ENCODE measurements at regions not wholly inside any gene's neighbourhood (a gene's known extent, or its start where the extent isn't known, plus 50 kb on each side); places are given as distances from the start of the nearest gene placed in this dataset.

GRCh38 chr1:163443863-163444262 lies 122.1 kb downstream of the NUF2 start:
- CTCF ChIA-PET = no interaction called here
- POLR2A ChIA-PET = no interaction called here
- H3K27me3 ChIP-seq (replicated peaks in 2 of 5; ENCODE audit: control insufficient read depth in 4 of 5, insufficient read depth in 5 of 5, low read length in 4 of 5) = peaks cover 0 to 3% (median 0%) of the 10 kb centered on the region in 5 experiments
- no peaks in the 10 kb centered on the region for H3K9me3 ChIP-seq (ENCODE audit: control extremely low read depth in 1 of 5, control insufficient read depth in 4 of 5, insufficient read depth in 2 of 5, low read depth in 1 of 5, low read length in 4 of 5)
- no peak overlapping the region for H3K4me3 ChIP-seq (ENCODE audit: control insufficient read depth in 1 of 7, extremely low read depth in 1 of 7, insufficient read depth in 4 of 7, low read depth in 2 of 7, low read length in 6 of 7)
- H3K27ac ChIP-seq (ENCODE audit: insufficient read depth in 1 of 2, low read depth in 1 of 2, low read length in 2 of 2, poor library complexity in 1 of 2, severe bottlenecking in 2 of 2) = no peak overlapping the region
- no peaks in the 10 kb centered on the region for H3K4me1 ChIP-seq (ENCODE audit: control extremely low read depth in 1 of 4, control insufficient read depth in 4 of 4, insufficient read depth in 4 of 4, low read length in 3 of 4)
- DNase-seq = no peak
- no peaks in the 10 kb centered on the region for H3K36me3 ChIP-seq (ENCODE audit: control insufficient read depth in 4 of 4, insufficient read depth in 4 of 4, low read length in 3 of 4)
- WGBS (ENCODE audit: insufficient coverage) = 67% methylated on average over 1 of the region's 4 CpGs

- H3K36me3 ChIP-seq (ENCODE audit: control insufficient read depth in 4 of 4, insufficient read depth in 4 of 4, low read length in 3 of 4) = no peaks in the 10 kb centered on the region
- CTCF ChIA-PET = no interaction called here
These were observed 122.9 kb downstream of the NUF2 start for GRCh38 chr1:163444665-163445064.

GRCh38 chr1:163450986-163451385 lies 129.2 kb downstream of the NUF2 start:
- Histone ChIP-seq H3K4me1 (ENCODE audit: control extremely low read depth in 1 of 4, control insufficient read depth in 4 of 4, insufficient read depth in 4 of 4, low read length in 3 of 4) (no peaks in the 10 kb centered on the region), H3K27ac (ENCODE audit: insufficient read depth in 1 of 2, low read depth in 1 of 2, low read length in 2 of 2, poor library complexity in 1 of 2, severe bottlenecking in 2 of 2) (no peak overlapping the region), H3K4me3 (ENCODE audit: control insufficient read depth in 1 of 7, extremely low read depth in 1 of 7, insufficient read depth in 4 of 7, low read depth in 2 of 7, low read length in 6 of 7) (no peak overlapping the region), H3K27me3 (replicated peaks in 2 of 5; ENCODE audit: control insufficient read depth in 4 of 5, insufficient read depth in 5 of 5, low read length in 4 of 5) (peaks cover 0 to 3% (median 2%) of the 10 kb centered on the region in 5 experiments), H3K9me3 (ENCODE audit: control extremely low read depth in 1 of 5, control insufficient read depth in 4 of 5, insufficient read depth in 2 of 5, low read depth in 1 of 5, low read length in 4 of 5) (no peaks in the 10 kb centered on the region), H3K36me3 (ENCODE audit: control insufficient read depth in 4 of 4, insufficient read depth in 4 of 4, low read length in 3 of 4) (no peaks in the 10 kb centered on the region)
- ChIA-PET POLR2A (no interaction called here), CTCF (no interaction called here)
- DNase-seq = no peak

More at GRCh38 chr1:163444665-163445064, 122.9 kb downstream of the NUF2 start:
- 50% methylated on average over 1 of the region's 2 CpGs for WGBS (ENCODE audit: insufficient coverage)
- Histone ChIP-seq H3K27me3 (replicated peaks in 2 of 5; ENCODE audit: control insufficient read depth in 4 of 5, insufficient read depth in 5 of 5, low read length in 4 of 5) (peaks cover 0 to 3% (median 0%) of the 10 kb centered on the region in 5 experiments), H3K4me1 (ENCODE audit: control extremely low read depth in 1 of 4, control insufficient read depth in 4 of 4, insufficient read depth in 4 of 4, low read length in 3 of 4) (no peaks in the 10 kb centered on the region), H3K9me3 (ENCODE audit: control extremely low read depth in 1 of 5, control insufficient read depth in 4 of 5, insufficient read depth in 2 of 5, low read depth in 1 of 5, low read length in 4 of 5) (no peaks in the 10 kb centered on the region), H3K27ac (ENCODE audit: insufficient read depth in 1 of 2, low read depth in 1 of 2, low read length in 2 of 2, poor library complexity in 1 of 2, severe bottlenecking in 2 of 2) (no peak overlapping the region), H3K4me3 (ENCODE audit: control insufficient read depth in 1 of 7, extremely low read depth in 1 of 7, insufficient read depth in 4 of 7, low read depth in 2 of 7, low read length in 6 of 7) (no peak overlapping the region)
- POLR2A ChIA-PET = no interaction called here
- DNase-seq = no peak

GRCh38 chr1:163459539-163459938 lies 137.8 kb downstream of the NUF2 start:
- ChIA-PET CTCF (no interaction called here), POLR2A (no interaction called here)
- Histone ChIP-seq H3K27ac (ENCODE audit: insufficient read depth in 1 of 2, low read depth in 1 of 2, low read length in 2 of 2, poor library complexity in 1 of 2, severe bottlenecking in 2 of 2) (no peak overlapping the region), H3K36me3 (ENCODE audit: control insufficient read depth in 4 of 4, insufficient read depth in 4 of 4, low read length in 3 of 4) (no peaks in the 10 kb centered on the region), H3K9me3 (ENCODE audit: control extremely low read depth in 1 of 5, control insufficient read depth in 4 of 5, insufficient read depth in 2 of 5, low read depth in 1 of 5, low read length in 4 of 5) (no peaks in the 10 kb centered on the region), H3K27me3 (replicated peaks in 2 of 5; ENCODE audit: control insufficient read depth in 4 of 5, insufficient read depth in 5 of 5, low read length in 4 of 5) (no peaks in the 10 kb centered on the region), H3K4me3 (ENCODE audit: control insufficient read depth in 1 of 7, extremely low read depth in 1 of 7, insufficient read depth in 4 of 7, low read depth in 2 of 7, low read length in 6 of 7) (no peak overlapping the region), H3K4me1 (ENCODE audit: control extremely low read depth in 1 of 4, control insufficient read depth in 4 of 4, insufficient read depth in 4 of 4, low read length in 3 of 4) (no peaks in the 10 kb centered on the region)
- DNase-seq = no peak
- 96% methylated on average over 3 of the region's 4 CpGs for WGBS (ENCODE audit: insufficient coverage)

- no peak overlapping the region for H3K27ac ChIP-seq (ENCODE audit: insufficient read depth in 1 of 2, low read depth in 1 of 2, low read length in 2 of 2, poor library complexity in 1 of 2, severe bottlenecking in 2 of 2)
- no peaks in the 10 kb centered on the region for H3K9me3 ChIP-seq (ENCODE audit: control extremely low read depth in 1 of 5, control insufficient read depth in 4 of 5, insufficient read depth in 2 of 5, low read depth in 1 of 5, low read length in 4 of 5)
- no peaks in the 10 kb centered on the region for H3K36me3 ChIP-seq (ENCODE audit: control insufficient read depth in 4 of 4, insufficient read depth in 4 of 4, low read length in 3 of 4)
- ChIA-PET POLR2A (no interaction called here), CTCF (no interaction called here)
- WGBS (ENCODE audit: insufficient coverage) = no CpG with 5 or more reads among the region's 1 CpG
- DNase-seq = no peak
- no peak overlapping the region for H3K4me3 ChIP-seq (ENCODE audit: control insufficient read depth in 1 of 7, extremely low read depth in 1 of 7, insufficient read depth in 4 of 7, low read depth in 2 of 7, low read length in 6 of 7)
- no peaks in the 10 kb centered on the region for H3K27me3 ChIP-seq (replicated peaks in 2 of 5; ENCODE audit: control insufficient read depth in 4 of 5, insufficient read depth in 5 of 5, low read length in 4 of 5)
- H3K4me1 ChIP-seq (ENCODE audit: control extremely low read depth in 1 of 4, control insufficient read depth in 4 of 4, insufficient read depth in 4 of 4, low read length in 3 of 4) = no peaks in the 10 kb centered on the region
These were observed 145.5 kb downstream of the NUF2 start for GRCh38 chr1:163467289-163467688.

GRCh38 chr1:163471779-163472650 lies 150.3 kb downstream of the NUF2 start:
- Histone ChIP-seq H3K27me3 (replicated peaks in 2 of 5; ENCODE audit: control insufficient read depth in 4 of 5, insufficient read depth in 5 of 5, low read length in 4 of 5) (no peaks in the 10 kb centered on the region), H3K4me3 (ENCODE audit: control insufficient read depth in 1 of 7, extremely low read depth in 1 of 7, insufficient read depth in 4 of 7, low read depth in 2 of 7, low read length in 6 of 7) (no peak overlapping the region), H3K4me1 (ENCODE audit: control extremely low read depth in 1 of 4, control insufficient read depth in 4 of 4, insufficient read depth in 4 of 4, low read length in 3 of 4) (no peaks in the 10 kb centered on the region), H3K36me3 (ENCODE audit: control insufficient read depth in 4 of 4, insufficient read depth in 4 of 4, low read length in 3 of 4) (no peaks in the 10 kb centered on the region), H3K27ac (ENCODE audit: insufficient read depth in 1 of 2, low read depth in 1 of 2, low read length in 2 of 2, poor library complexity in 1 of 2, severe bottlenecking in 2 of 2) (no peak overlapping the region), H3K9me3 (ENCODE audit: control extremely low read depth in 1 of 5, control insufficient read depth in 4 of 5, insufficient read depth in 2 of 5, low read depth in 1 of 5, low read length in 4 of 5) (no peaks in the 10 kb centered on the region)
- WGBS (ENCODE audit: insufficient coverage) = 97% methylated on average over 7 of the region's 13 CpGs
- no peak for DNase-seq
- CTCF ChIA-PET = no interaction called here
- POLR2A ChIA-PET = no interaction called here

- Histone ChIP-seq H3K27me3 (replicated peaks in 2 of 5; ENCODE audit: control insufficient read depth in 4 of 5, insufficient read depth in 5 of 5, low read length in 4 of 5) (no peaks in the 10 kb centered on the region), H3K9me3 (ENCODE audit: control extremely low read depth in 1 of 5, control insufficient read depth in 4 of 5, insufficient read depth in 2 of 5, low read depth in 1 of 5, low read length in 4 of 5) (no peaks in the 10 kb centered on the region), H3K4me3 (ENCODE audit: control insufficient read depth in 1 of 7, extremely low read depth in 1 of 7, insufficient read depth in 4 of 7, low read depth in 2 of 7, low read length in 6 of 7) (no peak overlapping the region), H3K27ac (ENCODE audit: insufficient read depth in 1 of 2, low read depth in 1 of 2, low read length in 2 of 2, poor library complexity in 1 of 2, severe bottlenecking in 2 of 2) (no peak overlapping the region), H3K4me1 (ENCODE audit: control extremely low read depth in 1 of 4, control insufficient read depth in 4 of 4, insufficient read depth in 4 of 4, low read length in 3 of 4) (no peaks in the 10 kb centered on the region), H3K36me3 (ENCODE audit: control insufficient read depth in 4 of 4, insufficient read depth in 4 of 4, low read length in 3 of 4) (no peaks in the 10 kb centered on the region)
- no peak for DNase-seq
- ChIA-PET CTCF (no interaction called here), POLR2A (interaction anchor here (0.6 kb wide), 1 partner anchor 806 kb away, joined by 3 read pairs; no protein-coding TSS in a partner anchor)
- 71% methylated on average over 8 of the region's 9 CpGs for WGBS (ENCODE audit: insufficient coverage)
These were observed 151.0 kb downstream of the NUF2 start for GRCh38 chr1:163472651-163473248.

Measured in common myeloid progenitor, CD34-positive (primary cell).